Bone marrow (tissue), 2 donors: ENCODE measurements at regions not wholly inside any gene's neighbourhood (a gene's known extent, or its start where the extent isn't known, plus 50 kb on each side); places are given as distances from the start of the nearest gene placed in this dataset.
"Not testable (repeated sequence)": the region's sequence is repeated elsewhere in the genome, so short reads cannot be mapped to it uniquely, and the experiment has no call there.

Source experiments
- DNase-seq, 2 donors: peaks; one replicate each; lab custom pipeline; 2025; lab: John Stamatoyannopoulos, UW

- no peak for DNase-seq
Measured at GRCh38 chr2:8225798-8226197, 456.1 kb upstream of the ID2 start.

GRCh38 chr2:8229546-8229986 lies 452.3 kb upstream of the ID2 start:
- peak; percentile 24 to 94 for DNase-seq

GRCh38 chr2:8230466-8230865 lies 451.4 kb upstream of the ID2 start:
- DNase-seq, result no peak

- DNase-seq, result no peak
Measured at GRCh38 chr2:8231902-8232301, 450.0 kb upstream of the ID2 start.

GRCh38 chr2:8232871-8233270 lies 449.0 kb upstream of the ID2 start:
- DNase-seq, result no peak

GRCh38 chr2:8234253-8234652 lies 447.6 kb upstream of the ID2 start:
- peak in 1 of 2 donors; percentile 76 for DNase-seq

- DNase-seq, result no peak
Measured at GRCh38 chr2:8234757-8235374, 447.0 kb upstream of the ID2 start.

GRCh38 chr2:8235419-8235818 lies 446.4 kb upstream of the ID2 start:
- DNase-seq, result no peak

GRCh38 chr2:8236391-8236790 lies 445.5 kb upstream of the ID2 start:
- no peak for DNase-seq

- DNase-seq, result peak in 1 of 2 donors; percentile 35
Measured at GRCh38 chr2:8238521-8239230, 443.2 kb upstream of the ID2 start.

- no peak for DNase-seq
Measured at GRCh38 chr2:8239531-8240088, 442.2 kb upstream of the ID2 start.

- DNase-seq, result no peak
Measured at GRCh38 chr2:8241317-8241716, 440.5 kb upstream of the ID2 start.

- no peak for DNase-seq
Measured at GRCh38 chr2:8242739-8243138, 439.1 kb upstream of the ID2 start.

- no peak for DNase-seq
Measured at GRCh38 chr2:8243748-8244400, 438.0 kb upstream of the ID2 start.

- peak in 1 of 2 donors; percentile 54 for DNase-seq
Measured at GRCh38 chr2:8244639-8245038, 437.2 kb upstream of the ID2 start.

GRCh38 chr2:8246137-8246536 lies 435.7 kb upstream of the ID2 start:
- DNase-seq, result no peak

- DNase-seq, result no peak
Measured at GRCh38 chr2:8247905-8248622, 433.8 kb upstream of the ID2 start.

GRCh38 chr2:8248623-8248957 lies 433.3 kb upstream of the ID2 start:
- DNase-seq, result no peak

- no peak for DNase-seq
Measured at GRCh38 chr2:8249141-8249540, 432.7 kb upstream of the ID2 start.

- DNase-seq, result no peak
Measured at GRCh38 chr2:8249769-8250168, 432.1 kb upstream of the ID2 start.

GRCh38 chr2:8250290-8250689 lies 431.6 kb upstream of the ID2 start:
- DNase-seq, result not testable (repeated sequence)

GRCh38 chr2:8251291-8251690 lies 430.6 kb upstream of the ID2 start:
- peak in 1 of 2 donors; percentile 67 for DNase-seq
